ENCODE measurements at regions not wholly inside any gene's neighbourhood (a gene's known extent, or its start where the extent isn't known, plus 50 kb on each side); places are given as distances from the start of the nearest gene placed in this dataset.

- Histone ChIP-seq H3K4me2 (ENCODE audit: low read depth, low read length) (no peak overlapping the region), H2BK15ac (ENCODE audit: low read depth, low read length) (no peak overlapping the region), H4K20me1 (ENCODE audit: insufficient read depth, low read length) (no peaks in the 10 kb centered on the region), H2BK5ac (ENCODE audit: low read depth, low read length, poor library complexity, severe bottlenecking) (no peak overlapping the region), H3K23ac (ENCODE audit: low read depth, low read length) (no peak overlapping the region), H4K8ac (ENCODE audit: low read depth in 2 of 2, low read length in 2 of 2) (no peak overlapping the region), H3K56ac (ENCODE audit: extremely low read depth, insufficient read depth, low read length) (no peak overlapping the region), H4K91ac (ENCODE audit: insufficient read depth, low read depth, low read length) (no peak overlapping the region), H3K27ac (ENCODE audit: insufficient read depth, low read length) (no peak overlapping the region), H3K27me3 (ENCODE audit: control insufficient read depth, insufficient read depth, low read length) (peaks cover 10% of the 10 kb centered on the region), H3K9me1 (ENCODE audit: insufficient read depth, low read length) (no peaks in the 10 kb centered on the region), H3K4me1 (ENCODE audit: control insufficient read depth, insufficient read depth, low read length) (no peaks in the 10 kb centered on the region), H3K79me1 (ENCODE audit: low read depth in 1 of 2, low read length in 2 of 2) (no peaks in the 10 kb centered on the region), H2AK9ac (replicated peaks; ENCODE audit: low read depth, low read length, poor library complexity) (no peak overlapping the region), H3K9me3 (ENCODE audit: control insufficient read depth, insufficient read depth, low read length) (0 out of 2 replicates have a peak, but pooled peaks cover 2% of the 10 kb centered on the region), H4K5ac (ENCODE audit: low read depth, low read length) (no peak overlapping the region), H2BK20ac (ENCODE audit: low read depth, low read length) (no peak overlapping the region), H3K9ac (ENCODE audit: low read depth, low read length) (no peak overlapping the region), H3K4me3 (ENCODE audit: insufficient read depth, low read depth, low read length) (no peak overlapping the region), H3K18ac (ENCODE audit: low read depth, low read length) (no peak overlapping the region), H2BK120ac (ENCODE audit: low read depth, low read length) (no peak overlapping the region), H2AK5ac (ENCODE audit: low read depth, low read length) (no peak overlapping the region), H3K4ac (ENCODE audit: low read depth, low read length) (no peak overlapping the region), H3K14ac (replicated peaks; ENCODE audit: low read depth, low read length) (no peak overlapping the region), H3K36me3 (ENCODE audit: control insufficient read depth, insufficient read depth, low read length) (no peaks in the 10 kb centered on the region), H2AFZ (replicated peaks; ENCODE audit: low read length, poor library complexity) (no peak overlapping the region)
- WGBS, 2 experiments (ENCODE audit: extremely low coverage in 2 of 2, insufficient read length in 1 of 2) = no CpG with 5 or more reads among the region's 7 CpGs
- ChIA-PET CTCF (no interaction called here), POLR2A (ENCODE audit: unreplicated experiment) (no interaction called here)
- in situ Hi-C loops (cut with MboI; ENCODE audit: low sequenced_read_pairs) = no loop called here
- BruUV-seq (replicated peaks) = no TSS peak
- dilution Hi-C loops (cut with HindIII; ENCODE audit: low sequenced_read_pairs, unreplicated experiment) = no loop called here
- DNase-seq (no peak), ATAC-seq (ENCODE audit: low read depth) (no peak)
- no peak for TF ChIP-seq FOS (IDR thresholded peaks at IDR 0.05; ENCODE audit: low read depth, low read length)
- no peak for TF ChIP-seq CEBPB (IDR thresholded peaks at IDR 0.05; ENCODE audit: low read depth, low read length)
- TF ChIP-seq NFE2L2 (IDR thresholded peaks at IDR 0.05; ENCODE audit: low read depth, low read length) = no peak
- TF ChIP-seq RAD21 (IDR thresholded peaks at IDR 0.05; ENCODE audit: low read length) = no peak
- intact Hi-C loops (cut with micrococcal nuclease) = no loop called here
These were observed 175.1 kb downstream of the SHQ1 start for GRCh38 chr3:72673011-72673771.

Data from IMR-90 (cell line).